ENCODE measurements at regions not wholly inside any gene's neighbourhood (a gene's known extent, or its start where the extent isn't known, plus 50 kb on each side); places are given as distances from the start of the nearest gene placed in this dataset.

DNA sequence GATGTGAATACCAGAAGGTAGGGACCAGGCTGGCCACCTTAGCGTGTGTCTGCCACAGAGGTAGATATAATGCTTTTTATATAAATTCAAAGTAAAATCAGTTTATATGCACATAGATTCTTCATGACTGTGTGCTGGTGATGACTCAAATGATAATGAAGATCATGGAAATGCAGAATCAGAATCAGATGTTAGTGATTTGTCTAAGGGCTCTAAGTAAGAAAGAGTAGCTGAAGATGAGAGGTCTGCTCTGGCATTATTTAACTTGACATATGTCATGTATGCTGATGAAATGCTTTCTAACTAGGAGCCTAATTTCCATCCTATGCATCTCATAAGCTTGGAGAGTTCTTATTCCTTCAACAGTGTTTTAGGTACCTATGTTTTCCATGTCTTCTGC, 50.3 kb upstream of the DPH6 start:
- DNase-seq, result no peak

DNA sequence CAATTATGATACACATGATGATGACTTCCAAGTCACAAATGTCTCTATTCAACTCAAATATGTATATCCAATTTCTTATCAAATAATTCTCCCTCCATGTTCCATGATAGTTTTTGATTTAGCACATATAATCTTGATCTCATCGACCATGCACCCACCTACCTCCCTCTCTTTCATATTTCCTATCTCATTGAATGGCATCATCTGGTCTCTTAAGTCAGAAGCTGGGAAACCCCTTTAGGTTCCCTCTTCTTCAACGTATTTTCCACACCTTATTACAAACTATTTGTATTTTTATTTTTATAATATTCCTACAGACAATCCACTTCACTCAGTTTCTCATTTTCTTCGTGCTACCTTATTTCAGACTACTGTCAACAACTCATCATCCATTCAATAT, 56.9 kb upstream of the DPH6 start:
- DNase-seq, result no peak

DNA sequence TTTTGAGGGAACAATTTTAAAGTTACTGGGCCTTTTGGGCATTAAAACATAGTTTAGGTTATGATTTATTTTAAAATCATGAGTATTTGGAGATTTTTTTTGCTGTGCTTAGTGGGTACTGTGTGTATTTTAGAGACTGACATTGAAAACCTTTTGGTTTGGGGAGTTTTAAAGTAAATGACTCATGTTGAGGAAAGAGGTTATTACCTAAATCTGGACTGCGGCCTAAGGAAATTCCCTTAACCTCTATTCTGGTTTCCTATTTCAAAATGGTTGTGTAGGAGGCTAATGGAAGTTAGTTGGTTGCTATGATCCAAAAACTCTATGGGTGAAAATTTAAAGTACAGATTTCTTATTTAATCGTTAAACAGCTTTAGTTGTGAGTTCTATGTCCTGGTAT, 57.3 kb upstream of the DPH6 start:
- DNase-seq, result no peak

DNA sequence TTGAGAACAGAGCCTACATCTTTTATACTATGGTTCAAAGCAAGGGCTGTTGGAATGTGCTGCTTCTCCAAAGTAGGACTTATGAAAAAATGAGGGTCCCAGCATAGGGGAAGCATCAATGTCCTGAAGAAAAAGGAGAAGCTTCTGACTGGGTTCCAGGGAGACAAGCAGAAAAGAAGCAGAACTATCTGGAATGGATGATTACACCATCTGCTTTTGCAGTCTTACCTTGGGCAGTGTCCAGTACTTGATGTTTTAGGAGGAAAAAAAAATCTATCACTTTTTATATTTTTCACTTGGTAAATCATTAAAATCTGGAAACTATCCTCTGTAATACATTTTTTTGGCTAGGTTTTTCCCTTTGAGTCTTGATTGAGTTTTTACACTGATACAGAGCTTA, 57.9 kb upstream of the DPH6 start:
- no peak for DNase-seq

DNA sequence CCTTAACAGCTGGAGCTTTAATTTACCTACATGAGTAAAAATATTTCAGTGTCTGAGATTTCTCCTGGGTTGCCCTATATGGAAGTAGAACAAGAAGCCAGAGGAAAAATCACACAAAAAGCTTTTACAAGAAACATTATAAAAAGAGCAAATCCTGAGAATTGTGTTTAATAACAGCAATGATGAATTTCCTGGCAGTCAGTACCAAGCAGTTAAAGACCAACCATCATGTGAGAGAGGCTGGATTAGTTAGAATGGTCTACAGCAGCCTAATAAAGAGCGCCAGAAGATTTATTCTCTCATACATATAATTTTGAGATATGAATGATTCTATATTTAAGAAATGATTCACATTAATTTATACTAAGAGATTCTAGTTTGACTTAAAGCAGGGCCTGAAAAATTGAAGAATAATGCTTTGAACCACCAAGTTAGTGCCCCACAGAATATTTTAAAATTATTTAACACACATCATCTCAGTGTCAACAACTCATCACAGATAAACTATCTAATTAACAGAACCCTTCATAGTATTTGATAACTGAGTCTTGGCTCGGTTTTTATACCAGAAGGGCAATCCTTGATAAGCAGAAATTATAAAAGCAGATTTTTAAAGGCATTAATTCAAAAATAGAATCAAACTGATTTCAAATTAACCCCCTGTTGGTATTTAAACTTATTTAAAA, 59.9 kb upstream of the DPH6 start:
- DNase-seq, result no peak

DNA sequence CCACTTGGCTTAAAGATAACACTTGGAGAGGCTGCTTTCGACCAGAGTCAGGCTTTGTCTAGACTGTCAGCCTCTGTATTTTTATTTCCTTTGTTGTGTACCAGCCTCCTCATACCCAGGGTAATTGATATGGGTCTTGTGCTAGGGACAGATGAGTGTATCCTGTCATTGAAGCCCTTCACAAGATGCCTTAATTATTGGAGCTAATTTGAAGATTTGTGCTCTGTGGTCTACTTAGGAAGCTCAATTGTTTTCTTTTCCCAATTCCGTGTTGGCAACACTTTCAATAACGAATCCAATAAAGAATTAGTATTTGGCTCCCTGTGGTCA, 60.5 kb upstream of the DPH6 start:
- no peak for DNase-seq

DNA sequence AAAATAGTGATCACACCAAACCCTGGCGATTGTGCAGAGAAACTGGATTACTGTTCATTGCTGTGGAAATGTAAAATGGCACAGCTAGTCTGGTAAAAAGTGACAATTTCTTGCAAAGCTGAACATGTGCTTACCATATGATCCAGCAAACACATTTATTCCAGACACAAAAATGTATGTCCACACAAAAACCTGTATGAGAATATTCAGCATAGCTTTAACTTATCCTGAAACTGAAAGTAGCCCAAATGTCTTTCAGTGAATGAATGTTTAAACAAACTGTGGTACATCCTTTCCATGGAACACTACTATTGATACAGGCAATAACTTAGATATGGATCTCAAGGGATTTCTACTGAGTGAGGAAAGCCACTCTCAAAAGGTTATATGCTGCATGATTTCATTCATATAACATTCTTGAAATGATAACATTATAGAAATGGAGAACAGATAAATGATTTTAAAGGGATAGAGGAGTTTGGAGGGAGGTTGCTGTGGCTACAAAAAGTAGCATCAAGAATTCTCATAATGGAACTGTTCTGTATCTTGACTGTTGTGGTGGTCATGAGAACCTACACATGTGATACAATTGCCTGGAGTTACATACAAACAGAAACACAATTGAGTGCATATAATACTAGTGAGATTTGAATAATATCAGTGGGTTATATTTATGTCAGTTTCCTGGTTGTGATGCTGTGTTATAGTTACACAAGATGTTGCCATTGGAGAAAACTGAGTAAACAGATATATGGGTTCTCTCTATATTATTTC, 70.7 kb upstream of the DPH6 start:
- DNase-seq, result no peak

GRCh38 chr15:35618260-35619188, 72.6 kb upstream of the DPH6 start:
- no peak for DNase-seq

DNA sequence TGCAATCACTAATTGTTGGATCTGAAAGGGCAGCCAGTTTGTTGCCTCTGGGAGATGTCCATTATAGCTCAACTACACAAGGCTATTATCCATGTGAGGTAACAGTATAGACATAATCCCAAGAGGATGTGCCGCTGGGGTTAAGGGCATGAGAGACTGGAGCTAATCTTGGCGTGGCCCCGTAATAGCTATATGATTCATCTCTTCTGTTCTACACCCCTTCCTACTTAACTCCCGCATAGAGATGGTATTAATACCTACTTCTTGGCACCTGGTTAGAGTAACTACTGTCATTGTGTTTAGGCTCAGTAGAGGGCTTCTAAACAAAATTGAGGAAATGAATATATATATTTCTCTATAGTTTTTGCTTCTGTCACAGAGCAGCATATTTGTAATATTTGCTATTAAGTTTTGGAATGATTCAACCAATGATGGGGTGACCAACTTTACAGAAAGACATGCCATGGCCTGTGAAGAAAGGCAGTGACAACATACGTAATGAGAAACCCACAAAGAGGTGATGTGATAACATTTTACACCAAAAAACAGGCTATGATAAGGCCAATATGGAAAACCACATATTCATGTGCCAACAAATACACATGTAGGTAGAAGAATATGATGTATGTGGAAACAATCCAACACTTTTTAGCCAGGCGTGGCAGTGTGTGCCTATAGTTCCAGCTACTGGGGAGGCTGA, 76.8 kb upstream of the DPH6 start:
- no peak for DNase-seq

DNA sequence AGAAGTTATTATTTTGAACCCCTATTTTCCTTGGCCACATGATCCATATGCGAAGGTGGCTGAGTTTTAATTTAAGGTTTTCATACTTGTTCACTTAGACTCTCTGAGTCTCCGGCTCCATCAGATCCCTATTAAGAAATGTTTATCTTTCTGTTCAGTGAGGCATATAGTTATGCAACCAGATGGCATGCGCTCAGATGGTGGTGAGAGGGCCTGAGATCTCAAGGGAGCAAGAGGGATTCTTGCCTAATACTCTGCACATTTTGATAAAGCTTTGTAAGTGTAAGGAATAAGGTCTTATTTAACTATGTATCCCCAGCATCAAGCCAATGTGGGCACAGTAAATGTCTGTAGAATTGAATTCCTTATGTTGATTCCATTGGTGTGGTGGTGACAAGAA, 78.9 kb upstream of the DPH6 start:
- no peak for DNase-seq

GRCh38 chr15:35626571-35627318, 80.8 kb upstream of the DPH6 start:
- no peak for DNase-seq

DNA sequence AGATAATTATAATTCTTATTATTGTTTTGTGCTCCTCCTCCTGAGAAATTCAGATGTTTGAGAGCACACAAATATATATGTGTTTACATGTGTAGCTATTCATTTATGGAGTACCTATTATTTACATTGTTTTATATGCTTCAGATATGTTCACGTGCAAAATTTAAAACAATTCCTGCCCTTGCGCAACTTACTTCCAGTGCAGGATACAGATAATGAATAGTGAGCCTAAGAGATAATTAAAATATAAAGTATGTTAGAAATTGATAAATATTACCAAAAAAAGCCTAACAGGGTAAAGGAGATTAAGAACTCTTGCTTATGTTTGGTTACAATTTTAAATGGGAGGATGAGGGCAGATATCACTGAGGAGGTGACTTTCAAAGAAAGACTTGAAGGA, 81.7 kb upstream of the DPH6 start:
- DNase-seq, result no peak

DNA sequence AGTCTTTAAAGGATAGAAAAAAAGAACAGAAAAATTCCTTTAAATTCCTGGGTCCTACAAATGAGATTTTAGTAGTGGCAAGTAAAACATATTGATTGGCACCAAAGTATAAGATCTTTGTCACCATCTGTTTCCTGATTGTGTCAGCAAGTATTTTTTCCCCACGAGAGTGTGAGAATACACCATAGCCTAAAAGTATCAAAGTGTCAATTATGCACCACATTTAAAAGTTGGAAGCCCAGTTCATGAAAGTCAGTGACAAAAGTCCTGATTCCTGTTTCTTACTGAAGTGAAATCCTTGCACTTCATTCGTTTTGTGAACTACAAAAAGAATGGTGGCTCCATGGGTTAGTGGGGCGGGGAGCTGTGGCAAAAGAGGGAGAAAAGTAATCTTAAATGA, 83.8 kb upstream of the DPH6 start:
- no peak for DNase-seq

GRCh38 chr15:35630532-35630931, 84.6 kb upstream of the DPH6 start:
- no peak for DNase-seq

DNA sequence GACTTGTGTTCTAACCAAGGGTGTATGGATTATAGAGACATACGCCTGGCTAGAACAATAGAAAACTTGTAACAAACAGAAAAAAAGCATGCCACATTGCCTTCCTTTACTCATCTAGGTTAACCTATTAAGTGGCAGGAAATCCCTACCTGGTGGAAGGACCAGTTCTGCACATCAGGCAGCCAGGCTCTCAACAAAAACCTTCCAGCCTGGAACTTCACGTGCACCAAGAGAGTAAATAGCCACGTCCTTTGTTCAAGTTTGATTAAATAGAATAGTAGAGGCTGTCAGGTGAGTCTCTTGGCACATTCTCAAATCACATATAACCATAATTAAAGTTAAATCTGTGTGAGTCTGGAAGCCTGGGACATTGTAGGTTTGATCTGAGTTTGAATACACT, 85.0 kb upstream of the DPH6 start:
- no peak for DNase-seq

DNA sequence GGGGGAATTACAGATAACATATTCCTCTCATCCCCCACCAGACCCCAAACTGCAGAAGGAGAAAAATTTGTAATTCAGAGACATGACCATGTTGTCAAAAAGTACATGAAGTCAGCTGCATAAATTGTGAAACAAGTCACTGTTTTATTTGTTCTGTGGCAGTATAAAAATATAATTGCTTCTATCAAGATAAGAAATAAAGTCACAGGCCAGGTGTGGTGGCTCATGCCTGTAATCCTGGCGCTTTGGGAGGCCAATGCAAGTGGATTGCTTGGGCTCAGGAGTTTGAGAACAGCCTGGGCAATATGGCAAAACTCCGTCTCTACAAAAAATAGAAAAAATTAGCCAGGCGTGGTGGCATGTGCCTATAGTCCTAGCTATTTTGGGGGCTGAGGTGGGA, 87.7 kb upstream of the DPH6 start:
- no peak for DNase-seq

GRCh38 chr15:35646790-35647189, 100.8 kb upstream of the DPH6 start:
- no peak for DNase-seq

GRCh38 chr15:35647303-35647702, 101.3 kb upstream of the DPH6 start:
- DNase-seq, result no peak

GRCh38 chr15:35648941-35649340, 103.0 kb upstream of the DPH6 start:
- DNase-seq, result no peak

- DNase-seq, result no peak
These were observed 103.6 kb upstream of the DPH6 start for GRCh38 chr15:35649575-35649974.

DNA sequence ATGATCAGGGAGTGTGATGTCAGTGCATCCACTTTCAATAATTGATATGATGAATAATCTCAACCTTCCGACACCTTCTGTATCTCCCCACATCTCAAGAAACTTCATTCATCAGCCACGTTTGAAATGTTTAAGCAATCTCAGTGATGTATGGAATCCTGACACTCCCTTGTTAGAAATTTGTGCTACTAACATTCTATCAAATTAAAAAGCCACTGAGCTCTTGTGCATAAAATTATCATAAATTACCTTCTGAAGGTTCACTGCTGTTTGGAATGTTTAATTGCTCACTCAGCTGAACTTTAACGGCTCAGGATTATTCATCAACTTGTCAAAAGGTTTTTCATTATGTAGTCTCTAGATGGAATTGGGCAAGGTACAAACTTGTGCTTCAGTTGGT, 108.4 kb upstream of the DPH6 start:
- DNase-seq, result no peak

- no peak for DNase-seq
These were observed 111.8 kb upstream of the DPH6 start for GRCh38 chr15:35657679-35658311.

Measured in CD4-positive, alpha-beta T cell treated with Interleukin-17A for 1 hour (primary cell).